Upper lobe of left lung (tissue), 6 donors: ENCODE measurements at regions not wholly inside any gene's neighbourhood (a gene's known extent, or its start where the extent isn't known, plus 50 kb on each side); places are given as distances from the start of the nearest gene placed in this dataset.

Experiments
- ATAC-seq, 2 donors: fragments of 200-7000 bp; cut with Tn5 transposase; one replicate each; pipeline ENCODE4 v1.9.1; 2022; ENCODE audit warnings: mild to moderate bottlenecking in 2 of 2, moderate library complexity in 2 of 2; ENCODE audit not compliant: low FRiP score in 2 of 2
- DNase-seq, 2 donors: peaks; one replicate each; pipeline ENCODE4 v3.0.0-alpha.2; 2019 to 2020
- H3K27ac ChIP-seq, 4 donors: fragments of 200-600 bp; sonication (generic); one replicate each; pipeline ENCODE4 v1.5.1; 2016 to 2019
- H3K27me3 ChIP-seq, 4 donors: fragments of 200-600 bp; sonication (generic); one replicate each; pipeline ENCODE4 v1.5.1; 2017 to 2019
- H3K36me3 ChIP-seq, 4 donors: fragments of 200-600 bp; sonication (generic); one replicate each; pipeline ENCODE4 v1.5.1; 2016 to 2019
- H3K4me1 ChIP-seq, 4 donors: fragments of 200-600 bp; sonication (generic); one replicate each; pipeline ENCODE4 v1.5.1; 2018 to 2019
- H3K4me3 ChIP-seq, 4 donors: fragments of 200-600 bp; sonication (generic); one replicate each; pipeline ENCODE4 v1.5.1; 2017 to 2019; ENCODE audit warnings: mild to moderate bottlenecking in 2 of 4, moderate library complexity in 1 of 4
- H3K9me3 ChIP-seq, 4 donors: fragments of 200-600 bp; sonication (generic); one replicate each; pipeline ENCODE4 v1.5.1; 2018 to 2019
- CTCF ChIP-seq, 6 experiments: fragments of 450-650 bp in 4 of 6; fragments of 200-600 bp in 2 of 6; sonication (generic) in 2 of 6; IDR thresholded peaks; one replicate each; pipeline ENCODE4 v1.5.1; 2016 to 2019; ENCODE audit warnings: antibody characterized with exemption in 6 of 6
- EP300 ChIP-seq, 4 donors: sonication (generic); formaldehyde crosslinking; IDR thresholded peaks; one replicate each; pipeline ENCODE4 v1.5.1; 2017; ENCODE audit warnings: antibody characterized with exemption in 4 of 4, control low read depth in 2 of 4
- POLR2A ChIP-seq, 4 donors: fragments of 450-650 bp; IDR thresholded peaks; one replicate each; pipeline ENCODE4 v1.5.1; 2016 to 2017; ENCODE audit warnings: antibody characterized with exemption in 4 of 4, mild to moderate bottlenecking in 2 of 4
- POLR2AphosphoS5 ChIP-seq, 2 donors: sonication (generic); formaldehyde crosslinking; IDR thresholded peaks; one replicate each; pipeline ENCODE4 v1.5.1; 2017; ENCODE audit warnings: antibody characterized with exemption in 2 of 2
- WGBS, 2 donors: methylation state at CpG; one replicate each; pipeline ENCODE4 v1.1.5; 2017 to 2018; 5-methylcytosine and 5-hydroxymethylcytosine counted together
- donor health status: DM: no; HTN: no; CAD: no; lungs with moderate emphysema.
- donor health status: DM: no; HTN: yes; CAD: no; lungs with severe emphysema.

DNA sequence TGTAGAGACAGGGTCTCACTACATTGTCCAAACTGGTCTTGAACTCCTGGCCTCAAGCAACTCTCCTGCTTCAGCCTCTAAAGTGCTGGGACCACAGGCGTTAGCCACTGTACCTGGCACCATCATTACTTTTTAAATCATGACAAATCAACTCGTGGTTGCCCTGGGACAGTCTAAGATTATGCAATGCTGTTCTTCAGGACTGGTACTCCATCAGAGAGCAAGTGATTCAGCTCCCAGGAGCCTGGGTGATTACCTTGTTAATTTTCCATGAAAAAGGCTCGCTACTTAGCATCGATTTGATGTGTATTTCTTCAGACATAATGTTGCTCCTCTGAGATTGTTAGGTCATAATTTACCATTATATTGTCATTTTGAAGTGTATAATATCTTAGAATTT is 158.9 kb upstream of the STEAP4 start:
- WGBS, 2 donors = 80 to 81% methylated on average over 4 of the region's 4 CpGs
- no peaks in the 10 kb centered on the region for H3K4me1 ChIP-seq
- ATAC-seq (no peak), DNase-seq (no peak)
- H3K4me3 ChIP-seq = no peak overlapping the region
- H3K36me3 ChIP-seq = no peaks in the 10 kb centered on the region
- no peak overlapping the region for H3K27ac ChIP-seq
- no peaks in the 10 kb centered on the region for H3K27me3 ChIP-seq
- no peaks in the 10 kb centered on the region for H3K9me3 ChIP-seq
- TF ChIP-seq POLR2AphosphoS5 (IDR thresholded peaks at IDR 0.05) (no peak), CTCF (IDR thresholded peaks at IDR 0.05) (no peak), EP300 (IDR thresholded peaks at IDR 0.05) (no peak), POLR2A (IDR thresholded peaks at IDR 0.05) (no peak)

DNA sequence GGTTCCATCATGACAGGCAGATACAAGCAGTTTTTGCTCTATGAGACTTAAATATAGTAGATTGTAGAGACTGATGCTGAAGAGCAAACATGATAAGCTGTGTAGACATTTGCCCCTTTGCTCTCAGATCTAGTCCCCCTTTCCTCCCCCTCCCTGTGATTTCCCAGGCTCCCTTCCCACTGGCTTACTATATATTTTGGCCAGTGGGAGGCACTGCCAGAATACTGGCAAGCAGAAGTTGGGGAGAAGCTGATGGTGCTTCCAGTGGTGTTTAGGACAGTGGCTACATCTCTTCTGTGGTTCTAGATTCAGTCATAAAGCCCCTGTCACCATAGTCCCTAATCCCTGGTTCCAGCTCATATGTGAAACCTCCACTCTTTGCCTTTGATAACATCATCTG is 156.1 kb upstream of the STEAP4 start:
- Histone ChIP-seq H3K4me1 (no peaks in the 10 kb centered on the region), H3K9me3 (no peaks in the 10 kb centered on the region), H3K27me3 (no peaks in the 10 kb centered on the region), H3K4me3 (no peak overlapping the region), H3K27ac (no peak overlapping the region), H3K36me3 (no peaks in the 10 kb centered on the region)
- ATAC-seq (no peak), DNase-seq (no peak)
- TF ChIP-seq CTCF (IDR thresholded peaks at IDR 0.05) = no peak
- no peak for TF ChIP-seq POLR2A (IDR thresholded peaks at IDR 0.05)
- no peak for TF ChIP-seq POLR2AphosphoS5 (IDR thresholded peaks at IDR 0.05)
- TF ChIP-seq EP300 (IDR thresholded peaks at IDR 0.05) = no peak

GRCh38 chr7:88460650-88461049 is 154.0 kb upstream of the STEAP4 start:
- Histone ChIP-seq H3K9me3 (no peaks in the 10 kb centered on the region), H3K27ac (no peak overlapping the region), H3K4me1 (no peaks in the 10 kb centered on the region), H3K36me3 (no peaks in the 10 kb centered on the region), H3K27me3 (no peaks in the 10 kb centered on the region), H3K4me3 (no peak overlapping the region)
- ATAC-seq (no peak), DNase-seq (no peak)
- no peak for TF ChIP-seq CTCF (IDR thresholded peaks at IDR 0.05)
- TF ChIP-seq POLR2A (IDR thresholded peaks at IDR 0.05) = no peak
- no peak for TF ChIP-seq POLR2AphosphoS5 (IDR thresholded peaks at IDR 0.05)
- TF ChIP-seq EP300 (IDR thresholded peaks at IDR 0.05) = no peak

- Histone ChIP-seq H3K27me3 (no peaks in the 10 kb centered on the region), H3K4me1 (no peaks in the 10 kb centered on the region), H3K4me3 (no peak overlapping the region), H3K36me3 (no peaks in the 10 kb centered on the region), H3K9me3 (no peaks in the 10 kb centered on the region), H3K27ac (no peak overlapping the region)
- ATAC-seq (no peak), DNase-seq (no peak)
- TF ChIP-seq POLR2A (IDR thresholded peaks at IDR 0.05) (no peak), EP300 (IDR thresholded peaks at IDR 0.05) (no peak), CTCF (IDR thresholded peaks at IDR 0.05) (no peak), POLR2AphosphoS5 (IDR thresholded peaks at IDR 0.05) (no peak)
Observed at GRCh38 chr7:88458946-88459345, 152.3 kb upstream of the STEAP4 start.

- no peak overlapping the region for H3K27ac ChIP-seq
- H3K27me3 ChIP-seq = no peaks in the 10 kb centered on the region
- no peak overlapping the region for H3K4me3 ChIP-seq
- H3K4me1 ChIP-seq = no peaks in the 10 kb centered on the region
- H3K36me3 ChIP-seq = no peaks in the 10 kb centered on the region
- no peak for TF ChIP-seq POLR2AphosphoS5 (IDR thresholded peaks at IDR 0.05)
- no peak for TF ChIP-seq POLR2A (IDR thresholded peaks at IDR 0.05)
- no peak for TF ChIP-seq EP300 (IDR thresholded peaks at IDR 0.05)
- no peak for TF ChIP-seq CTCF (IDR thresholded peaks at IDR 0.05)
- no peak for DNase-seq
- no peaks in the 10 kb centered on the region for H3K9me3 ChIP-seq
- no peak for ATAC-seq
Observed at GRCh38 chr7:88458279-88458678, 151.6 kb upstream of the STEAP4 start.
